Medulla oblongata (tissue), 1 donor: ENCODE measurements at regions not wholly inside any gene's neighbourhood (a gene's known extent, or its start where the extent isn't known, plus 50 kb on each side); places are given as distances from the start of the nearest gene placed in this dataset.

Experiments used
- DNase-seq: peaks from one replicate; pipeline ENCODE4 v3.0.0-alpha.2; 2015; ENCODE audit errors: extremely low spot score

DNA sequence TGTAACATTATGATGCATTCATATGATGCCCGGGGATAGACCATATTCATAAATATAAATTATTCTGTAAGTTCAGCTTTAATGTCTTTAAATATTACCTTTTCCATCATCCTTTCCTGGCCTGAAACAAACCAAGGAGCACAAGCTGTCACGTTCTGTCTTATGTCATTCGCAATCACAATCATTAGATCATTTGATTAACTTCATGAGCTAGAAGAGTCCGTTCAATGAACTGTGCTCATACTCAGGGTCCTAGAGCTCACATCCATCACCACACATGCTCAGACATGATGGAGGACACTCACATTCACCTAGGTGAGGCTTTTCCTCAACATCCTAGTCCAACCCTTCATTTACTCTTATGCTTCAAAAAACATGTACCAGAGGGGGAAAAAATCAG lies 599.0 kb upstream of the ID2 start:
- no peak for DNase-seq

DNA sequence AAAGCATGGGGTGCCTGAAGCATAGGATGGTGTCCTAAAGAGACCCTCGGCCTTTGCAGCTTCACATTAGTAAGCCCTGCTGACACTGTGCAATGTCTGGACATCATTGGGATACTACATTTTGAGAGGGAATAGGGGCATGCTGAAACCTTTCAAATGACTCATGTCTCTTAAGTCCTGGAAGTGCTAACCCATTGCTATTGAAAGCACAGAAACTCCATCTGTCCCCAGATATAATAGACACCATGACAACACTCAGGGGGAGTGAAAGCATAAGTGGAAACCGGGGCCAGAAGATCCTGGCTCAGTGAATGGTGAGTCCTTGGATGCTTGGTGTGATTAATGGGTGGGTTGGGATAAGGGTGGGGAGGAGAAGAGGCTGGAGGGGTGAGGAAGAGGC lies 595.5 kb upstream of the ID2 start:
- DNase-seq = peak; percentile 5

DNA sequence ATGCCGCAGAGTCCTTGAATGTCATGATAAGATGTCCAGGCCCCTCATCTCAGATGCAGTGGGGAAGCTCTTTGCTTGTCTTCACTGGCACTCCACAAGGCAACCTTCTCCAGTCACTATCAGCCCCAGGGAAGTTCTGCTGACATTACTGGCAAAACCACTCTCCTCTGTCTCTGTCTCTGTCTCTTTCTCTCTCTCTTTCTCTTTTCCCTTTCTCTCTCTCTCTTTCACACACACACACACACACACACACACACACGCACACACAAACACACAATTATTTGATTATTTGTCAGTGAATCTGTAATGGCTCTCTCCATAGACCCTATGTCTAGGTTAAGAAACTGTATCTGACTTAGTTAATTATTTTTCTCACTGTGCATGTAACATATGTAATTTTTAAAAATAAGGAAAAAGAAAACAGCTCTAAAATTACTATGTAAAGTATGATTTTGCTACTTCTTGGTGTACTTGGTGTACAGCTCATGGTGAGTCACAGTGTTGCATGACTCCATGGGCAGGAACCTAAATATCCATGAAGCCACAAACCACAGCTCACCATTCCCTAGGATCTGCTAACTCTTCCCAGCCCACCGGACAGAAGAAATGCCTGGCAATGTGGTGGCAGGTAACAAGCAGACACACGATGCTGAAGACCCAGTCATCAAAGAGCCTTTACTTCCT lies 594.9 kb upstream of the ID2 start:
- DNase-seq = no peak

GRCh38 chr2:8087480-8087840 lies 594.4 kb upstream of the ID2 start:
- DNase-seq = no peak

DNA sequence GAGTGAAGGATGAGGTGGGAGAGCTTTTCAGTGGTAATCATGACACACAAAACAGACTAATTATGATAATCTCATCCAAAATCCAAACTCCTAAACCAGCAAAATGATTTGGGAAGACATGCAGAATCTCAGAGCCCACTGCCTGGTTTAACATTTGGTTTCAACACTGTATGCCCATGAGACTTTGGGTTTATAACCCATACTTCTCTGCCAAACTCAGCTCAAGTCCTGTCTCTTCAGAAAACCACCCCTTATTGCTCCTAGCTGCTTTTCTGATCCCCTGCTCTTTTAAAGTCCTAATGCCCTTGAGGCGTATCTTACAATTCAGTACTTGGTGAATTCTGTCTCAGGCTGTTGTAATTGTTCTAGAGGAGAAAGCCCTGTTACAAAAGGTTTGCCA lies 593.0 kb upstream of the ID2 start:
- no peak for DNase-seq

- DNase-seq = no peak
Observed at GRCh38 chr2:8089596-8089995, 592.3 kb upstream of the ID2 start.

DNA sequence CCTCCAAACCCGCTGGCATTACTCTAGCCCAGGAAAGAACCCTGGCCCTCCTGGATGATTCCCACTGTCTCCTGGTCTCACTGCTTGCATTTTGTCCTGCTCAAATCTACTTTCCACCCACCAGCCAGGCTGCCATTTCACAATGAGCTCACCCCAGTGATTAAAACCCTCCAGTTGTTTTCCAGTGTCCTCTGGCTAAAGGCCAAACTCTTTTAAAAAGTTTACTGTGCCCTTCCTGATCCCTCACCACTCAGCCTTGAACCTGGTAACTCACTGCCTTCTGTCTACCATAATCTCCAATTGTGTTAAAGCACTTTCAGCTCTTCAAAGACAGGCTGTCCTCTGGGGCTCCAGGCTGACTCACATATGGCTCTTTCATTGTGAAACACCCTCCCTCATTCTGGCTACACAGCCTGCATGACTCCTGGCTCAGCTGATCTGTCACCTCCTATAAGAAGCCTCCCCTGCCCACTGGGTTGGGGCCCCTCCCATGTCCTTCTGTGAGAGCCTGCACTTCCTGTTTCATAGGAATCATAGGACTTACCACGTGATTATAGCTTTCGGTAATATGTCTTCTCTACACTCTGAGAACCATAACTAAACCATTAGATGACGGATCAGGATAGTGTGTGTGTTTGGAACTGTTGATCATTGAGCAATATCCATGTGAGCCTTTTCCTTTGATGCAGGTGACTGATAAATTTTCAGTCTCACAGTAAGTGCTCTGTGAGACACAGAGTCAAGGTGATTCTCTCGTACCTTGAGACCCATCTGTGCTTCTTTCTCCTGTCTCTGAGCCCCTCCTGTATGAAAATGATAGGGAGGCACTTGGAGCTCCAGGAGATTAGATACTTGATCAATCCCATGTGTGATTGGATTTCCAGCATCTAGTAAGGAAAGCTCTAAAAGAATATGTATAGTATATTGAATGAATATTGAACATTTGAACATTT lies 590.8 kb upstream of the ID2 start:
- DNase-seq = no peak

DNA sequence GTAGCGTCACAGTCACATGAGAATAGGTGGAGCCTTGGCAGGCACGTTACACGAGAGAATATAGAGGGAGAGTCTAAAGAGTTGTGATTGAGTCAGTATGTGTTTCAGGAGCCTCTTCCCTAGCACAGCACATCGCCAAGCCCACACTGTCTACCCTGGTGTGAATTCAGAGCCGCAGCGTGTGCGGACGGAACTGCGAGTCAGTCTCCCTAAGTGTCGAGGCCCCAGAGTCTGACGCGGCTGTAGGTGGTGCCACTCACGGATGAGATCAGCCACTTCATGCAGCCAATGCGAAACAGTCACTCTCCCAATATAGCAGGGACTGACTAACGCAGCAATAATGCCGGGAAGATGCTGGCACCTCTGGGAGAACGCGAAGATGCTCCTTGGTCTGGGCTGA lies 587.3 kb upstream of the ID2 start:
- no peak for DNase-seq

GRCh38 chr2:8095978-8096377 lies 585.9 kb upstream of the ID2 start:
- no peak for DNase-seq

- DNase-seq = no peak
Observed at GRCh38 chr2:8096484-8096883, 585.4 kb upstream of the ID2 start.

GRCh38 chr2:8098476-8099266 lies 583.2 kb upstream of the ID2 start:
- DNase-seq = no peak

GRCh38 chr2:8099267-8099582 lies 582.6 kb upstream of the ID2 start:
- DNase-seq = no peak

- DNase-seq = no peak
Observed at GRCh38 chr2:8101614-8102277, 580.1 kb upstream of the ID2 start.

GRCh38 chr2:8102470-8102869 lies 579.4 kb upstream of the ID2 start:
- DNase-seq = no peak

GRCh38 chr2:8103085-8103708 lies 578.7 kb upstream of the ID2 start:
- no peak for DNase-seq

DNA sequence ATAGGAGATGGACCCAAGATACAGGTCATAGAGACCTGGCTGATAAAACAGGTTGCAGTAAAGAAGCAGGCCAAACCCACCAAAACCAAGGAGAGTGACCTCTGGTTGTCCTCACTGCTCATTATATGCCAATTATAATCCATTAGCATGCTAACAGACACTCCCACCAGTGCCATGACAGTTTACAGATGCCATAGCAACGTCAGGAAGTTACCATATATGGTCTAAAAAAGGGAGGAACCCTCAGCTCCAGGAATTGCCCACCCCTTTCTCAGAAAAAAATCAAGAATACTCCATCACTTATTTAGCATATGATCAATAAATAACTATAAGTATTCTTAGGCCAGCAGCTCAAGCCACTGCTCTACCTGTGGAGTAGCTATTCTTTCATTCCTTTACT lies 574.7 kb upstream of the ID2 start:
- DNase-seq = no peak

- no peak for DNase-seq
Observed at GRCh38 chr2:8107621-8108378, 574.1 kb upstream of the ID2 start.

DNA sequence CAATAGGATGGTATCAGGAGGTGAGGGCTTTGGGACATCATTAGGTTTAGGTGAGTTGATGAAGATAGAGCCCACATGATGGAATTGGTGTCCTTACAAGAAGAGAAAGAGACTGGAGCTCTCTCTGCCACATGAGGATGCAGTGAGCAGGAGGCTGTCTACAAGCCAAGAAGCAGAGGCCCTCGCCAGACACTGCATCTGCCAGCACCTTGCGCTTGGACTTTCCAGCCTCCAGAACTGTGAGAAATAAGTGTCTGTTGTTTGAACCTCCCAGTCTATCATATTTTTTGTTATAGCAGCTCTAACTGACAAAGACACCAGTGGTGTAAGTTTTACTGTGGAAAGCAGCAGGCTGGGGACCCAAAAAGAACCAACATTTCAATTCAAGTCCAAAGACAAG lies 571.1 kb upstream of the ID2 start:
- DNase-seq = no peak

- no peak for DNase-seq
Observed at GRCh38 chr2:8111193-8111592, 570.7 kb upstream of the ID2 start.

DNA sequence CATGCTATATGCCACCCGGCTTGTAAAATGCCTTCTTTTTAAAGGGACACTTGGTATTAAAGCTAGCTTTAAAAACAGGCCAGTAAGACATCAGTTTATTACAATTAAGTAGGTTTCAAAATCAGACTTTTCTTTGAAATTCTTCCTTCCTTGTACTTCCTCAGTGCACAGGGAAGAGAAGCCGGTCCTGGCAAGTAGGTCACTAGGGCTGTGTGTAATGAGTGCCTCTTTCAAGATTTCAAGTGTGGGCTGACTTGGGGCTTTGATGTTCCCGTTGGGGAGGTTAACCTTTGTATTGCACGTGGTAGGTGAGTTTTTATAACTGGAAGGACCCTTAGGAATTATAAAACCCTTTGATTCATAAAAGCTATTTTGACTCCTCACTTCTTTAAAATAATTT lies 566.4 kb upstream of the ID2 start:
- no peak for DNase-seq

GRCh38 chr2:8115966-8116365 lies 565.9 kb upstream of the ID2 start:
- DNase-seq = no peak
